ENCODE measurements at regions not wholly inside any gene's neighbourhood (a gene's known extent, or its start where the extent isn't known, plus 50 kb on each side); places are given as distances from the start of the nearest gene placed in this dataset.
"Not testable (repeated sequence)": the region's sequence is repeated elsewhere in the genome, so short reads cannot be mapped to it uniquely, and the experiment has no call there.

DNA sequence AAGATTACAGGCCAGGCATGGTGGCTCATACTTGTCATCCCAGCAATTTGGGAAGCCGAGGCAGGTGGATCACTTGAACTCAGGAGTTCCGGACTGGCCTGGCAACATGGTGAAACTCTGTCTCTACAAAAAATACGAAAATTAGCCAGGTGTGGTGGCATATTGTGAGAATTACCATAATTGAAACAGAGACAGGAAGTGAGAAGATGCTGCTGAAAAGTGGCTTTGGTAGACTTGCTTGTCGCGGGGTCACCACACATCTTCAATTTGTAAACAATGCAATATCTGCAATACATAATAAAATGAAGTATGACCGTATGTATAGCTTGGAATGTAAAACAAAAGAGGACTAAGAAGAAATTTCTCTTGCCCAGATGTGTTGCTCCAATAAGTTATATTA, 490.5 kb downstream of the GABRG2 start:
- TF ChIP-seq, protein P1, sequence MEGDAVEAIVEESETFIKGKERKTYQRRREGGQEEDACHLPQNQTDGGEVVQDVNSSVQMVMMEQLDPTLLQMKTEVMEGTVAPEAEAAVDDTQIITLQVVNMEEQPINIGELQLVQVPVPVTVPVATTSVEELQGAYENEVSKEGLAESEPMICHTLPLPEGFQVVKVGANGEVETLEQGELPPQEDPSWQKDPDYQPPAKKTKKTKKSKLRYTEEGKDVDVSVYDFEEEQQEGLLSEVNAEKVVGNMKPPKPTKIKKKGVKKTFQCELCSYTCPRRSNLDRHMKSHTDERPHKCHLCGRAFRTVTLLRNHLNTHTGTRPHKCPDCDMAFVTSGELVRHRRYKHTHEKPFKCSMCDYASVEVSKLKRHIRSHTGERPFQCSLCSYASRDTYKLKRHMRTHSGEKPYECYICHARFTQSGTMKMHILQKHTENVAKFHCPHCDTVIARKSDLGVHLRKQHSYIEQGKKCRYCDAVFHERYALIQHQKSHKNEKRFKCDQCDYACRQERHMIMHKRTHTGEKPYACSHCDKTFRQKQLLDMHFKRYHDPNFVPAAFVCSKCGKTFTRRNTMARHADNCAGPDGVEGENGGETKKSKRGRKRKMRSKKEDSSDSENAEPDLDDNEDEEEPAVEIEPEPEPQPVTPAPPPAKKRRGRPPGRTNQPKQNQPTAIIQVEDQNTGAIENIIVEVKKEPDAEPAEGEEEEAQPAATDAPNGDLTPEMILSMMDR (IDR thresholded peaks at IDR 0.05; ENCODE audit: insufficient read depth, low read depth, low read length, missing control alignments), result no peak
- no peak for DNase-seq (ENCODE audit: low read depth)
- H3K4me3 ChIP-seq (ENCODE audit: low read length), result no peak overlapping the region

DNA sequence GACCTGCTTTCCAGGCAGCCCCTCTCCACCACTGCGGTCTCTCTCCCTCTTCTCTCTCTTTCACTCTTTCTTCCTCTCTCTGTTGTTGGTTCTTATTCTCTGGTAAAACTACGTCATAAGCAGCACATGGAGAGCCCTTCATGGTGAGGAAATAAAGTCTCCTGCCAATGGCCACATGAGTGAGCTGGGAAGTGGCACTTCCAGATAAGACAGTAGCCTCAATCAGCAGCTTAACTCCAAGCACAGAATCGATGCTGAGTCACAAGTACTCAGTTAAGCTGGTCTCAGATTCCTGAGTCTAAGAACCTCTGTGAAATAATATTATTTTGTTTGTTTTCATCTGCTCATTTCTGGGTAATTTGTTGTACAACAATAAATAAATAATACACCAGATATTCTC, 500.1 kb downstream of the GABRG2 start:
- H3K4me3 ChIP-seq (ENCODE audit: low read length), result no peak overlapping the region

DNA sequence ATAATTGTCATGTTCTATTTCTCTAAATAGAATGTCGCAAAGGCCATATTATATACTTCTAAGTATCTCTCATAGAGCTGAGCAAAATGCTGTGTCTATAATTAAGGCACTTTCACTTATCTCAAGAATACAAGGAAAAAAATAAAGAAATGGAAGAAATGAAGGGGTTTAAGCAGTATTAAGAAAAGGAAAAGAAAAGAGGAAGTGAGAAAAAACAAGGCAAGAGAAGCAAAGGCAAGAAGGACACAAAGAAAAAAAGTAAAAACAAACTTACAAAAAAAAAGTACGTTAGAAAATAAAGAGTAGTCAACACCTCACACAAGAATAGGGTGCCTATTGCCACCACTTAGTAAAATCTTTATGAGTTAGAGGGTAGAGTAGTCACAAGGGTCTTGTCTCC, 506.2 kb downstream of the GABRG2 start:
- TF ChIP-seq, protein P1 (IDR thresholded peaks at IDR 0.05; ENCODE audit: insufficient read depth, low read depth, low read length, missing control alignments), result no peak
- no peak overlapping the region for H3K4me3 ChIP-seq (ENCODE audit: low read length)
- DNase-seq (ENCODE audit: low read depth), result no peak

More for the DNA sequence above, 500.1 kb downstream of the GABRG2 start:
- TF ChIP-seq, protein P1 (IDR thresholded peaks at IDR 0.05; ENCODE audit: insufficient read depth, low read depth, low read length, missing control alignments), result no peak
- DNase-seq (ENCODE audit: low read depth), result no peak

DNA sequence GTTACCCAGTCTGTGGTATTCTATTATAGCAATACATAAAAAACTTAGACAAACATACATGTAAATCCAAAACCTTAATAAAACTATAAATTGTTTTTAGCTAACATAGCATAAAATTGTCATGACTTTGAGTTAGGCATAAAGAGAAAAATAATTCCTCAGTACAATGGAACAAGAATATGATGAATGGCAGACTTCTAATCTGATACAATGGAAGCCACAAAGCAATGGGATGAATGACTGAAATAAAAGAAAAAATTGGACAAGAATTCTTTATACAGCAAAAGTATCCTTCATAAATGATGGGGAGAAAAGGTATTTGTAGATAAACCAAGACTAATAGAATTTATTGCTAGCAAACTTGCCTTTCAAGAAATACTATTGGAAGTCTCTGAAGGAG, 524.2 kb downstream of the GABRG2 start:
- no peak overlapping the region for H3K4me3 ChIP-seq (ENCODE audit: low read length)
- TF ChIP-seq, protein P1 (IDR thresholded peaks at IDR 0.05; ENCODE audit: insufficient read depth, low read depth, low read length, missing control alignments), result no peak
- DNase-seq (ENCODE audit: low read depth), result no peak

DNA sequence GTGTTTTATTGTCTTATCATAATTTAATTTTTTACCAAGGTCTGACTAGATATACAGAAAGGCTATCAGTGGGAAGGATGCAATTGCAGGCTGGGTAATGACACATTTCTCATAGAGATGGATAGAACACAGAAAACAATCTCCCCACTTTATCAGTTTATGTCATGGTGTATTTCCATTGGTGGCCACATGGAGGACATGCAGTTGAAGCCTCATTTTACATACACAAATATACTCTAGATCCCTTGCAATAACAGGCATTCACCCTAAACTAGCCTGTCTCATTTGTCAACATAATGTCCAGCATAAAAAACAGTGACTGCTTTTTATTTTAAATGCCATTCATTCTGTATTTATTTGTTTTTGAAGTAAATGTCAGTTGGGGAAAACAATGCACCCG, 526.3 kb downstream of the GABRG2 start:
- TF ChIP-seq, protein P1 (IDR thresholded peaks at IDR 0.05; ENCODE audit: insufficient read depth, low read depth, low read length, missing control alignments), result peak; percentile 25
- peak; percentile 2 for DNase-seq (ENCODE audit: low read depth)
- no peak overlapping the region for H3K4me3 ChIP-seq (ENCODE audit: low read length)

DNA sequence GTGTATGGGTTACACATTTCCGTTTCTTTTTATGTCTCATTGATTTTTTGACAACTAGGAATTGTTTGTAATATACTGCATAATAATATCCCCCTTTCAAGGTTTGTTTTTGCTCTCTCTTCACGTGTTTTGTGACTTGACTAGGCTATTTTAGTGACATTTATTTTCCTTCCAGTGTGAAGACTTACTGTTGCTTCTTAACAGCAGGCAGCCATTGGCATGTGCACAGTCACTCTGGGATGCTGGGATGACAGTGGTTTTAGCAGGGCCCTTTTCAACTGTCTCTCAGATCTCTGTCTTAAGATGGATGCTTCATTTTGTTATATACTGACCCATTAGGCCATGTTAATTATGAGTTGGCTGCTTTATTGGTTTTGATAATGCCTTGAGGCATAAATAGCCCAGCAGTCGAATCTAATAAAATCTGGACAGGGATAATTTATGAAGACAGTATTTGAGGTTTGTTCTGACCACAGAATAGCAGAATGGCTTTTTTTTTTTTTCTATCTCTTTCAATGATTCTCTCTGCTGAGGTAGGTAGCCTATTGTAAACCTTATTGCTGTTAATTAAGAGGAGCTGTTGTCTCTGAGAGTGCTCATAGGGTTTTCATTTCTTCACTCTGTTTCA, 536.0 kb downstream of the GABRG2 start:
- no peak overlapping the region for H3K4me3 ChIP-seq (ENCODE audit: low read length)
- no peak for DNase-seq (ENCODE audit: low read depth)
- TF ChIP-seq, protein P1 (IDR thresholded peaks at IDR 0.05; ENCODE audit: insufficient read depth, low read depth, low read length, missing control alignments), result no peak

DNA sequence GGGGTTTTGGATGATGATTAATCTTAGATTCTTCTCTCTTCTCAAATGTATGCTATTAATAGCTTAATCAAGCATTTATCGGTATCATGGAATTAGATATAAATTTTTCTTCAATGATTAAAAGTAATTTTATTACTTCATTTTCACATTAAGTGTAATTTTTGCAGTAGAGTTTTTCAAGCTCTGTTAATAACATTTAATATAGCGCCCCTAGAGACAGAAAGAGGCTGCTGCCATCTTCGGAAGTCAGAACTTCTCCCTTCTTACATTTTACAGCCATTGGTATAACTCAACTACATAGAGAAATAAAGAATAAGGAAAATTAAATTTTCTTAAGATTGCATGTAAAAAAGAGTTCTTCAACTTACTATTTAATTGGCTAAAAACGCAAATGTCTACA, 540.3 kb downstream of the GABRG2 start:
- no peak for DNase-seq (ENCODE audit: low read depth)
- TF ChIP-seq, protein P1 (IDR thresholded peaks at IDR 0.05; ENCODE audit: insufficient read depth, low read depth, low read length, missing control alignments), result no peak
- H3K4me3 ChIP-seq (ENCODE audit: low read length), result no peak overlapping the region

DNA sequence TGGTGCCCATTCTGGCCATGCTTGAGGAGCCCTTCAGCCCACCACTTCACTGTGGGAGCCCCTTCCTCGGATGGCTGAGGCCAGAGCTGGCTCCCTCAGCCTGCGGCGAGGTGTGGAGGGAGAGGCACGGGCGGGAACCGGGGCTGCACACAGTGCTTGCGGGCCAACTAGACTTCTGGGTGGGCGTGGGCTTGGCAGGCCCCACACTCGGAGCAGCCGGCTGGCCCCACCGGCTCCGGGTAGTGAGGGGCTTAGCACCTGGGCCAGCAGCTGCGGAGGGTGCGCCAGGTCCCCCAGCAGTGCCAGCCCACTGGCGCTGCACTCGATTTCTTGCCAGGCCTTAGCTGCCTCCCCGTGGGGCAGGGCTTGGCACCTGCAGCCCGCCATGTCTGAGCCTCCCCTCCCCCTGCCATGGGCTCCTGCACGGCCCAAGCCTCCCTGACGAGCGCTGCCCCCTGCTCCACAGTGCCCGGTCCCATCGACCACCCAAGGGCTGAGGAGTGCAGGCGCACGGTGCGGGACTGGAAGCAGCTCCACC, 554.2 kb downstream of the GABRG2 start:
- not testable (repeated sequence) for DNase-seq (ENCODE audit: low read depth); H3K4me3 ChIP-seq (ENCODE audit: low read length)

Measured in epithelial cell of esophagus (primary cell).